Activated T-cell treated with anti-CD3 and anti-CD28 coated beads for 48 hours (primary cell): ENCODE measurements at regions not wholly inside any gene's neighbourhood (a gene's known extent, or its start where the extent isn't known, plus 50 kb on each side); places are given as distances from the start of the nearest gene placed in this dataset.

Source experiments
- DNase-seq: peaks from one replicate; pipeline ENCODE4 v3.0.0-alpha.2; 2020; ENCODE audit warnings: low read depth

DNA sequence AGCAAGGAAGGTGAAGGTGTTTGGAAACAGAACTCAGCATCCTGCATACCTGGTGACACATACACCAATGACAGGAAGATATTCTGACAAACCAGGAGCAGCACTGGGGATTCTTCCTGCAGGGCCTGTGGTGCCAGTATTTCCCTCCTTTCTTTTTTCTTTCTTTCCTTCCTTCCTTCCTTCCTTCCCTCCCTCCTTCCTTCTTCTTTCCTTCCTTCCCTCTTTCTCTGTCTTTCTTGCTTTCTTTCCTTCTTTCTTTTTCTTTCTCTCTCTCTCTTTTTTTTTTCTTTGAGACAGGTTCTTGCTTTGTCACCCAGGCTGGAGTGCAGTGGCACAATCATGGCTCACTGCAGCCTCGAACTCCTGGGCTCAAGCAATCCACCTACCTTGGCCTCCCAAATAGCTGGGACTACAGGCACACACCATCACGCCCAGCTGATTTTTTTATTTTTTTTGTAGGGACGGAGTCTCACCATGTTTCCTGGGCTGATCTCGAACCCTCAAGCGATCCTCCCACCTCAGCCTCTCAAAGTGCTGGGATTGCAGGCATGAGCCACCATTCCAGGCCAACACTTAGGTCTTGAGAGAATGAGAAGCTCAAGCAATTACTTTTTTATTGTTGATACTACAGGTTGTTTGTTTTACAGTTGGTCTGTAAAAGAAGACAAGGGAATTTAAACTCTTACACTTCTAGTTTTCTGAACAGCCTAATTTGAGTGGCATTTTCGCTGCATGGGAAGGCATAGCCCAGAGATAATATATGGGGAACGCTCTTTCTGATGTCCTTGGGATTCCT, 54.7 kb upstream of the GATA6 start:
- no peak for DNase-seq

DNA sequence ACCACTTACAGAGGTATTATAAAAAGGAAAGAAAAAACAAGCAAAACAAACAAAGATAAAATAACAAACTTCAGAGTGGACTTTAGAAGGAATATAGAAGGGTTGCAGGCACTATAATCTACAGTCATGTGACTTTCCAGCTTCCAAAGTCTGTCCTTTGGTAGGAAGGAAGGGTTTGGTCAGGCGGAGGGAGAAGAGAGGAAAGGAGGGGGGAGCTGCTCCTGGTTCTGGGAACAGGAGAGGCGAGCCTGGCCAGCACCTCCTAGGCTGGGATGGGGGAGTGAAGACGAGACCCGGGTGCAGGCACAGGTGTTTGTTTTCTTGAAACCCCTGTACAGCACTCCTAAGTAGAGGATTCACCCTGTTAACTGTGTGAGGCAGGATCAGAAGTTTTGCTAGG, 53.8 kb upstream of the GATA6 start:
- DNase-seq = no peak
